Muscle of back (tissue), 3 donors: ENCODE measurements at regions not wholly inside any gene's neighbourhood (a gene's known extent, or its start where the extent isn't known, plus 50 kb on each side); places are given as distances from the start of the nearest gene placed in this dataset.
"Not testable (repeated sequence)": the region's sequence is repeated elsewhere in the genome, so short reads cannot be mapped to it uniquely, and the experiment has no call there.

Source experiments
- DNase-seq, 3 donors: peaks; one replicate each; pipeline versions ENCODE4 v3.0.0 to v3.0.0-alpha.2; 2013

DNA sequence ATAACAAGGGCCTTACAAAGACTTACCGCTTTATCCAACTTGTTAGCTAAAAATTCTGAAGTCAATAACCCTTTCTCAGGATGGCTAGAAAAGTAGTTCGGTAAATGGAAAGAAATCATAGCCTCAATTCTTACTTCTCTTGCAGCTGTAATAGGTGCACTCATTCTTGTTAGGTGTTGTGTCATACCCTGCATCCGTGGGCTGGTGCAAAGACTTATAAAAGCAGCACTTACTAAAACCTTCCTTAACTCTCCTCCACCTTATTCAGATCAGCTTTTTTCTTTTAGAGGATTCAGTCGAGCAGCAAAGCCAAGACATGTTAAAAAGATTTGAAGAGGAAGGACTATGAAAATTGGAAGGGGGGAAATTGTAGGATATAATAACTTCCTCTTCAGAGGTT is 238.2 kb upstream of the DIO3 start:
- DNase-seq, result no peak

GRCh38 chr14:101323614-101324235 is 237.6 kb upstream of the DIO3 start:
- DNase-seq, result not testable (repeated sequence)

DNA sequence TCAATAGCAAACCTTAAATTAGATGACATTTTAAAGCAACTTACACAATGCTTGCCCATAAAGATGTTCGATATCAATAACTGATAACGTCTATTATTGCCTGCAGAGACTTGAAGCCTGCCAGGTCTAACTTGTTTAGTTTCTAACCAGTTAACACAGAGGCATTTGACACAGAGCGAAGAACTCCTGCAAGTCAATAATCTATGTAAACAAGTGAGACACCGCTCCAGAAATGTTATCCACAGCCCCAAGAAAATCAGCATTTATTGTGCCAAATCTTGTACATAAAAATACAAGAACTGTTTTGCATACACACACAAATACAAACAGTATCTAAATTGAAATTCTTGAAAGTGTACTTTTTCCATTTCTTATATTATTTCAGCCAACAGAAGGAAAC is 236.0 kb upstream of the DIO3 start:
- DNase-seq, result no peak

- DNase-seq, result no peak
These were observed 232.8 kb upstream of the DIO3 start for GRCh38 chr14:101328412-101329028.

DNA sequence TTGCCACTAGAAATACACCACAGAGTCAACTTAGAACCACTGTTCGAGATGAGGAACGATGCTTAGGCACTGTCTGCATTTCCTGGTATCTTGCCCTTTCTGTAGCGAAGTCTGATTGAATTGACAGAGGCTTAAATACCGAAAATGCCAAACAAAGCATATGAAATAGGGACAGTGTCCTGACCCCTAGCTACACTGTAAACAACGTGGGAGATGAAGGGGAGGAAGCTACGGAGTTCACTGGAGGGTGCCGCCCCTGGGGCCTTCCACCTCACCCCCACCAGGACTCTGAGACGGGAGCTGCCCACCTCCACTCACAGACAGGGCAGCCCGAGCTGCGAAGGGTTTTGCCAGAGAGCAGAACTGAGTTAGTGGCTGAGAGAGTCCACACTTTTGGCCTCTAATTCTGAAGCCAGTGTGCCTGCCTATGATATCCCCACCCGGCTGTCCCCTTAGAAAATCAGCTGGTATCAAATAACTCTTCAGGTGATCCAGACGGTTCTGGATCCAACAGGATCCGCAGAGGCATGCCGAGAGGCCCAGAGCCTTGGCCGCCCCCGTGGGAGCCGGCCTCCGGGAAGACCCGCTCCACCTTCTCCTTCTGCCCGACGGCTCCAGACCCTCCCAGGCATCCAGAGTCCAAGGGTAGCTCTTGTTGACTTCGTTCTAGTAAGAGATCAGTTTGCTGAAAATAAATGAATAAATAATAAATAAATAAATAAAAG is 230.7 kb upstream of the DIO3 start:
- DNase-seq, result no peak

- DNase-seq, result no peak
These were observed 230.2 kb upstream of the DIO3 start for GRCh38 chr14:101331141-101331525.

- DNase-seq, result no peak
These were observed 229.6 kb upstream of the DIO3 start for GRCh38 chr14:101331661-101332169.

DNA sequence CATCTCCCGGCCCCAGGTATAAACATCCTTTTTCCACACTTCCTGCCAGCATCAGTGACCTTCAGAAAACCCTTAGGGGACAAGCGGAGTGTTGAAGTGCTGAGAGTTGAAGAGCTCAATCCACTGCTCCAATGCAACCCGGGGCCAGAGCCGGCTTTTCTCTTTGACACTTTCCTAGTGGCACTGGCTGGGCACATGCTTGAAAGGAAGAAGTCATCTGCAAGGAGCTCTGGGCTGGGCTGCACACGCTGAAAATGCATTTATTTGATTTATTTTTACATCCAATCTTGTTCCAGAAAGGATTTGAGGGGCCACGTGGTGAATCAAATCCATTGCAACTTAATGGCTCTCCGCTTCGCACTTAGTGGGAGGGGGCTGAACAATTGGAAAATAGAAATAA is 229.0 kb upstream of the DIO3 start:
- DNase-seq, result no peak

DNA sequence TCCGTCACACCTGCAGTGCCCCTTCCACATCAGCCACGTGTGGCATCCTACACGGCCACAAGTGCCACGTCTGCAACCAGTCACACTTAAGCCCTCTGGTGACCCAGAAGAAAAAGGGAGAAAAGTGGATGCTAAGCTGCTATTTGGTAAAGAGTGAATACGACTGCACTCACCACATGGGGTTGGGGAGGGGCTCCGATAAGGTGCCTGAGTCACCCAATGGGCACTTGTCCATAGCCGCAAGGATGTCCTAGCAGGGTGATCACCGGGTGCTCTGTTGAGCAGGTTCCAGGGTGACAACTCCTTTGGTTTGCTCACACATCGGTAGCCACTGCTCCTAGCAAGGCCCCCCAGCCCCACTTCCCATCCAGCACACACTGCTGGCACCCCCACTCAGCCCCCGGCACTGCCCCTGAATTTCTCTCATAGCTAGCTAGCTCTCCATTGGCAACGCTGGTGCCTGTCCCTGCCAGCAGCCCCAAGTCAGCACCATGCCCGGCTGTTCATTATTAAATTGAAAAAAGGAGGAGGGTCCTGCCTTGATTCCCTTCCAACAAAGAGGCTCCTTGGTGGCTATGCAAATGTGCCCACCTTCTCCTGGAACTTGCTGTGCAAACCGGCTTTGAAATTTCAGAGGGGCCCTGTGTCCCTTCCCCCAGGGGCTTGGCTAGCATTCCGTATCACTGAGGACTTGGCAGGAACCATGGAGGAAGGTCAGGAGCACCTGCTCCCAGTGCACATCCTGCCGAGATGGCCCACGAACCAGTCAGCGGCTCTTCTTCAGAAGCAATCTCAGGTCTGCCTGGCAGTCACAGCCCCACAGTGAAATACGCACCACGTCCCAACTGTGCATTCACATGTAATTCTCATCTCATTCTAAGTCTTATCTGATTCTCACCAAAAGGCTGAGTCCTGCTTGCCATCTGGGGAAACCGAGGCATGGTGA is 227.7 kb upstream of the DIO3 start:
- DNase-seq, result no peak

DNA sequence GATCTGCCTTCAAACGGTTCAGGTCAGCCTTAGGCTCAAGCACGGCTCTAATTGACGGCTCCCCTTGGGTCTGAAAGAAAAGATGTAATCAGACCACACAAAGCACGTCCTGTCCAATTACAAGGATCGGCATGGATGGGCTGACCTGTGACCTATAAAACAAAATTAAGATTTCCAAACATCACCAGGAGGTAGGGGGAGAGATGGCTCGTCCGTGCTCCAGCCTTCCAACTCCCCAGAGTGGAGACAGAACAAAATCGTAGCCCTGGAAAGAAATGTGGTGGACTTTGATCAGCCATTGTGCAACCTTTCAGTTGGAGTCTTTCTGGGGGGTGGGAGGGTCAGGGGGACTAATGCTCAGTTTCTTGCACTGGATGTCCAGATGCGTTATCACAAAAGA is 226.6 kb upstream of the DIO3 start:
- DNase-seq, result no peak

DNA sequence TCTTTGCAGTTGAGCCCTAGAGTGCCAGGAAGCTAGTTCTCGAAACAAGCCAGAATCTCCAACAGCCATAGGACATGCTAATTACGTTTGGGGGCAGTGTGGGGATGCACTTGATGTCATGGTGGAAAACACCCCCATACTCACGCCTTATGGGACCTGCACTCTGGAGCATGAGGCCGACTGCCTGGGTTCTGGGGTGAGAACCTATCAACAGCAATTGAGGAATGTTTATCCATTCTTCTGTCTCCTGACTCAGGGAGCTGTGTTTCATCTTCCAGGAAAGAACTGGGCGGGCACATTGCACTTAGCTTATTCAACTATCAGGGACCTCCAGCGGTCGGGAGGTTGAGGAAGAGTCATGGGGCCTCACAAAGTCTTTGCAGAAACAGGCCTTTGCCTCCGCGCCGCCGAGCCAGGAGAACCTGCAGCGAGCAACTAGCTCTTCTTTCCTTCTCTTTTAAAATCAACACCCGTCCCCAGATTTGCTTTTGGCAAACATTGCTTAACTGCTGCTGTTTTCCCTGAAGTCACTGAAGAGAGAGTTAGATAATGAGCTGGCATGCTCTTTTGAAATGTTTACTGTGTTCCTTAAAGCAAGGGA is 226.1 kb upstream of the DIO3 start:
- no peak for DNase-seq

DNA sequence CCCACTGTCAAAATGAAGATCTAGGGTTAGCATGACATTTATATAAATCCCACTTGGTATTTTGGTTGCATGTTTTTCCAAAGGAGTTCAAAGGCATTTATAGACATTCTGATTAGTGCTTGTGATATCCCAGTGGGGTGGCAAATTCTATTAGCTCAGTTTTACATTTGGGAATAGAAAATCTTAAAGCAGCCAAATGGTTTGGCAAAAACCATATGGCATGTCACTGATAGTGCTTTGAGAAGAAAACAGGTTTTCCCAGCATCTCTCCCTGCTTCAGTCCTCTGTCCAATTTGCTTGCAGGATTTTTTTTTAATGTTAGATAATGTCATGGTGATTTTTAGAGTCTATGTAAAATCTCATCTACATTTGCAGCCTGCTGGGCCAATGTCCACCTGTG is 225.1 kb upstream of the DIO3 start:
- DNase-seq, result no peak

DNA sequence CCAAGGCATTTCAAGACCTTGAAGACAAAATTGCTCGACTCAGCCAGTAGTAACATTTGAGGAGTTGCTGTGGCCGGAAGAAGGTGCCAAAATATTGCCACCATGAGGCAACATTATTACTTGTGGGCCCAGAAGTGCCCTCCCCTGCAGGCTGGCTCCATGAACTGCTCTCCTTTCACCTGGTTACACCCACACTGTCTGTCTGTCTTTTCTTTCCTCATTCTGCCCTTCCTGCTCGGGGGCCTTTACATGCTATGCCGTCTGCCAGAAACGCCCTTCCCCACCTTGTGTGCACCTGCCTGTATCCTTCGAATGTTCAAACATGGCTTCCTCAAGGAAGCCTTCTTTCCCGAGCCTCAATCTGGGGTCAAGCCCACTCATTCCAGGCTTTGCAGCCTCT is 224.2 kb upstream of the DIO3 start:
- DNase-seq, result no peak

DNA sequence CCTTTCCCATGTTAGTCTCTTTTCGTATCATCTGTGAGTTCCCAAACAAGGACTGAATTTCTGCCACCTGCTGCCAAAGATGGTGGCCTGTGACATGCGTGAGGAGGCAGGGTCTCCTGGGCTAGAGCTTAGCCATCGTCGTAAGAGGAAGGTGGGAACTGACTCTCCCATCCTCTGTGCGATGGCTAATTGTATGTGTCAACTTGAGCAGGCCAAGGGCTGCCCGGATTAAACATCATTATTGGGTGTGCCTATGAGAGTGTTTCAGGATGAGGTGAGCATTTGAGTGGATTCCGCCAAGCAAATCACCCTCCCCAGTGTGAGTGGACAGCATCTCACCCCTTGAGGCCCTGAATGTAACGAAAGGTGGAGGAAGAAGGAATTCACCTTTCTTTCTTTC is 220.7 kb upstream of the DIO3 start:
- DNase-seq, result no peak

DNA sequence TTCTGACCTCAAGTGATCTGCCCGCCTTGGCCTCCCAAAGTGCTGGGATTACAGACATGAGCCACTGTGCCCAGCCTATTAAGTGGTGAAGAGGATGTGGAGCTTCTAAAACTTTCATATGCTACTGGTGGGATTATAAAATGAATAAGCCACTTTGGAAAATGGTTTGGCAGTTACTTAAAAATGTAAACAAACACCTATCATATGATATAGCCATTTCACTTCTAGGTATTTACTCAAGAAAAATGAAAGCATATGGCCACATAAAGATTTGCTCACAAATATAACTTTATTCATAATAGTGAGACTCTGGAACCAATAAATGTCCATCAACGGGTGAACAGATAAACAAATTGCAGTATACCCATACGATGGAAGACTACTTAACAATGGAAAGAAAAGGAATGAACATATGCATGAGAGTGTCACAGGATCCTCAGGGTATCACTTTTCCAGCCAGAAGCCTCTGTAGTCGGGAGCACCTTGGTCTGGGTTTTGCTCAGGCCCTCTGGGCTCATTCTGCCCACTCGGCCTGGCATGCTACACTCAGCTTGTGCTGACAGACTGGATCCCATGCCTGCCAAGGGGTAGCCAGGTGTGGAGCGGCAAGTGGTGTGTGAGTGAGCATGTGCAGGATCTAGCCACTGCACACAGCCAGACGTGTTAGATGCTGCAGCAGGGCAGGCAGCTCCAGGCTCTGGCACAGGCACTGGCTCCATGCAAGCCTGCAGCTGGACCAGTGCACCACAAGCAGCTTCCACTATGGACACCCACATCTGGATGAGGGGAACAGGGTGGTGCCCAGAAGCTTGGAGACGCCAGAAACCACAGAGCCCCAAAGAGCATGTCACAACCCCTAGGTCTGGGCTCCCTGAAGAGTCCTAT is 213.2 kb upstream of the DIO3 start:
- DNase-seq, result no peak

DNA sequence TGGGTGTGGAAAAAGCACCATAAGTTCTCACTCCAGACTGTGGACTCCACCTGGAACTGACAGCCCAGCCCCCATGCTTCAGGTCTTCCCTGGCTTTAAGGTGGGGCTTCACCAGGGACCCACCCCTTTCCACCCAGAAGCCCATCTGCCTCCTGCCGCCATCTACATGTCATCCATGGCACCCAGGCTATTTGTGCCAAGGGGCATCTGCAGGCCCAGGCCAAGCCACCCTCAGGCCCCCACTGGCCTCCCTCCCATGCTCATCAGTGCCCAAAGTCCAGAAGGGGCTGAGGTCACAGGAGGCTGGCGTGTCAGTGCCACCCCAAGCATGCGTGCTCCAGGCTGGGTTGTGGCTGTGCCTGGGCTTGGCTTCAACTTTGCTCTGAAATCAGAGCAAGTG is 212.2 kb upstream of the DIO3 start:
- no peak for DNase-seq

DNA sequence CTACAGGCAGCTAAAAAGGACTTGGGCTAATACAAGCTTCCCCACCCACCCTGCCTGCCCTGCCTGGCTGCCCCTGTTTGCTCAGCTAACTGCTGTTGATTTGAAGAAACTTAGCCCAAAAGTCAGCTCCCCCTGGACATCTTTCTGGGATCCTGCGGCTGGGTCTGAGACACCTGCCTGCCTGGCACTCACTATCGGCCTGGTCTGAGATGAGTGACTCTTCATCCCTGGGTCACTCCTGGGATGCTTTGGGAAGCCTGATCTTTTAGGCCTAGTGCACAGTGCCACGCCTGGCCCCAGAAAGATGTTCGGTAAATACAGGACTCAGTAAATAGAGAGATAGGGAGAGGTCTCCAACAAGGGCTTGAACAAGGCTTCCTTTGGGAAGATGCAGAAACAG is 211.3 kb upstream of the DIO3 start:
- no peak for DNase-seq

- no peak for DNase-seq
These were observed 210.6 kb upstream of the DIO3 start for GRCh38 chr14:101350691-101351090.

GRCh38 chr14:101351146-101351545 is 210.1 kb upstream of the DIO3 start:
- no peak for DNase-seq

- DNase-seq, result no peak
These were observed 209.5 kb upstream of the DIO3 start for GRCh38 chr14:101351769-101352168.

- DNase-seq, result no peak
These were observed 208.7 kb upstream of the DIO3 start for GRCh38 chr14:101352567-101352966.
